Stomach (tissue), 4 donors: ENCODE measurements at regions not wholly inside any gene's neighbourhood (a gene's known extent, or its start where the extent isn't known, plus 50 kb on each side); places are given as distances from the start of the nearest gene placed in this dataset.

Experiments used
- CTCF ChIP-seq, 7 experiments: fragments of 450-650 bp in 4 of 7; fragments of 200-600 bp in 3 of 7; sonication (generic) in 3 of 7; IDR thresholded peaks; one replicate each; pipeline ENCODE4 v1.5.1; 2016 to 2019; ENCODE audit warnings: antibody characterized with exemption in 7 of 7, control low read depth in 2 of 7, mild to moderate bottlenecking in 1 of 7
- EP300 ChIP-seq: sonication (generic); formaldehyde crosslinking; IDR thresholded peaks from one replicate; pipeline ENCODE4 v1.6.1; 2017; ENCODE audit warnings: antibody characterized with exemption
- POLR2A ChIP-seq, 4 donors: fragments of 450-650 bp; IDR thresholded peaks; one replicate each; pipeline ENCODE4 v1.6.1; 2016; ENCODE audit warnings: antibody characterized with exemption in 4 of 4, control low read depth in 2 of 4, mild to moderate bottlenecking in 1 of 4, moderate library complexity in 1 of 4

GRCh38 chr14:84546236-84546635 lies 983.7 kb upstream of the FLRT2 start:
- TF ChIP-seq CTCF (IDR thresholded peaks at IDR 0.05) (no peak), POLR2A (IDR thresholded peaks at IDR 0.05) (no peak), EP300 (no peak)
